Chondrocyte (in vitro differentiated cells): ENCODE measurements at regions not wholly inside any gene's neighbourhood (a gene's known extent, or its start where the extent isn't known, plus 50 kb on each side); places are given as distances from the start of the nearest gene placed in this dataset.
"Not testable (repeated sequence)": the region's sequence is repeated elsewhere in the genome, so short reads cannot be mapped to it uniquely, and the experiment has no call there.

Source experiments
- DNase-seq: peaks from one replicate; pipeline ENCODE4 v3.0.0; 2021; ENCODE audit warnings: mixed read lengths, low spot score
- H3K27ac Mint-ChIP-seq: one replicate; pipeline ENCODE4 v1.8.0; 2021; ENCODE audit warnings: mild to moderate bottlenecking, moderate library complexity, mixed read lengths; ENCODE audit not compliant: unreplicated experiment
- H3K27me3 Mint-ChIP-seq: 2 replicates; pipeline ENCODE4 v1.8.0; 2021; ENCODE audit warnings: low read depth, mixed read lengths
- H3K36me3 Mint-ChIP-seq: 2 replicates; pipeline ENCODE4 v1.8.0; 2021; ENCODE audit warnings: low read depth, mixed read lengths
- H3K4me1 Mint-ChIP-seq: 2 replicates; pipeline ENCODE4 v1.8.0; 2021; ENCODE audit warnings: low read depth, mild to moderate bottlenecking, mixed read lengths
- H3K4me3 Mint-ChIP-seq: one replicate; pipeline ENCODE4 v1.8.0; 2021; ENCODE audit warnings: mild to moderate bottlenecking, moderate library complexity, mixed read lengths; ENCODE audit not compliant: unreplicated experiment
- H3K9me3 Mint-ChIP-seq: 2 replicates; pipeline ENCODE4 v1.8.0; 2021; ENCODE audit warnings: low read depth, mixed read lengths
- CTCF ChIP-seq: fragments of 200-600 bp; sonication (generic); IDR thresholded peaks from 2 replicates; pipeline ENCODE4 v1.5.0; 2021; ENCODE audit warnings: antibody characterized with exemption, mild to moderate bottlenecking, moderate library complexity

DNA sequence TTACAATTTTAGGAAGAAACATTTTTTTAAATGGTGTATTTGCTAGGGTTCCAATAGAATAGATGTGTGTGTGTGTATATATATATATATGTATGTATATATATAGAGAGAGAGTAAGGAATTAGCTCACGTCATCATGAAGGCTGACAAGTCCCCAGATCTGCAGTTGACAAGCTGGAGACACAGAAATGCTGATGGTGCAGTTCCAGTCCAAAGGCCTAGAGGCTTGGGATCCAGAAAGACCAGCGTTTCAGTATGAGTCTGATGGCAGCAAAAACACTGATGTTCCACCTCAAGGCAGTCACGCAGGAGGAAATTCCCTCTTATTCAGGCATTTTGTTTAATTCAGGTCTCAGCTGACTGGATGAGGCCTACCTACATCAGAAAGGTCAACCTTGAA is 386.8 kb downstream of the PTH2R start:
- Mint-ChIP-seq H3K9me3 (no peaks in the 10 kb centered on the region), H3K27me3 (no peaks in the 10 kb centered on the region)

GRCh38 chr2:208794288-208794975 is 387.8 kb downstream of the PTH2R start:
- Mint-ChIP-seq H3K9me3 (no peaks in the 10 kb centered on the region), H3K4me3 (no peak overlapping the region), H3K36me3 (no peaks in the 10 kb centered on the region), H3K4me1 (no peaks in the 10 kb centered on the region), H3K27ac (no peak overlapping the region), H3K27me3 (no peaks in the 10 kb centered on the region)
- DNase-seq, result no peak
- TF ChIP-seq CTCF, result no peak

More for the DNA sequence above, 386.8 kb downstream of the PTH2R start:
- Mint-ChIP-seq H3K36me3 (no peaks in the 10 kb centered on the region), H3K4me3 (no peak overlapping the region), H3K27ac (no peak overlapping the region), H3K4me1 (no peaks in the 10 kb centered on the region)
- no peak for TF ChIP-seq CTCF
- DNase-seq, result no peak

GRCh38 chr2:208798698-208799097 is 392.1 kb downstream of the PTH2R start:
- Mint-ChIP-seq H3K27me3 (peaks cover 2% of the 10 kb centered on the region), H3K4me1 (no peaks in the 10 kb centered on the region), H3K9me3 (peaks cover 5% of the 10 kb centered on the region), H3K4me3 (no peak overlapping the region), H3K27ac (no peak overlapping the region), H3K36me3 (no peaks in the 10 kb centered on the region)
- no peak for TF ChIP-seq CTCF
- DNase-seq, result no peak

GRCh38 chr2:208799397-208799796 is 392.8 kb downstream of the PTH2R start:
- no peaks in the 10 kb centered on the region for H3K36me3 Mint-ChIP-seq
- H3K27ac Mint-ChIP-seq, result no peak overlapping the region
- peaks cover 7% of the 10 kb centered on the region for H3K9me3 Mint-ChIP-seq
- DNase-seq, result no peak
- H3K4me3 Mint-ChIP-seq, result no peak overlapping the region
- H3K4me1 Mint-ChIP-seq, result no peaks in the 10 kb centered on the region
- H3K27me3 Mint-ChIP-seq, result peaks cover 2% of the 10 kb centered on the region
- no peak for TF ChIP-seq CTCF

- DNase-seq, H3K9me3 Mint-ChIP-seq, H3K4me3 Mint-ChIP-seq, H3K27ac Mint-ChIP-seq, H3K4me1 Mint-ChIP-seq, H3K36me3 Mint-ChIP-seq, H3K27me3 Mint-ChIP-seq: not testable (repeated sequence)
Observed at GRCh38 chr2:208800887-208801286, 394.3 kb downstream of the PTH2R start.

- no peak for DNase-seq
- H3K4me3 Mint-ChIP-seq, result no peak overlapping the region
- TF ChIP-seq CTCF, result no peak
- no peaks in the 10 kb centered on the region for H3K36me3 Mint-ChIP-seq
- H3K27me3 Mint-ChIP-seq, result no peaks in the 10 kb centered on the region
- no peaks in the 10 kb centered on the region for H3K4me1 Mint-ChIP-seq
- H3K27ac Mint-ChIP-seq, result no peak overlapping the region
- H3K9me3 Mint-ChIP-seq, result peaks cover 13% of the 10 kb centered on the region
Observed at GRCh38 chr2:208807756-208808155, 401.2 kb downstream of the PTH2R start.

DNA sequence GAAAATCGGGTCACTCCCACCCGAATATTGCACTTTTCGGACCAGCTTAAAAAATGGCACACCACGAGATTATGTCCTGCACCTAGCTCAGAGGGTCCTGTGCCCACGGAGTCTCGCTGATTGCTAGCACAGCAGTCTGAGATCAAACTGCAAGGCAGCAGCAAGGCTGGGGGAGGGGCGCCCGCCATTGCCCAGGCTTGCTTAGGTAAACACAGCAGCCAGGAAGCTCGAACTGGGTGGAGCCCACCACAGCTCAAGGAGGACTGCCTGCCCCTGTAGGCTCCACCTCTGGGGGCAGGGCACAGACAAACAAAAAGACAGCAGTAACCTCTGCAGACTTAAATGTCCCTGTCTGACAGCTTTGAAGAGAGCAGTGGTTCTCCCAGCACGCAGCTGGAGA is 405.3 kb downstream of the PTH2R start:
- DNase-seq, H3K4me3 Mint-ChIP-seq, H3K27me3 Mint-ChIP-seq, H3K4me1 Mint-ChIP-seq, H3K27ac Mint-ChIP-seq, H3K36me3 Mint-ChIP-seq: not testable (repeated sequence)
- peaks cover 11% of the 10 kb centered on the region for H3K9me3 Mint-ChIP-seq
